ENCODE measurements at regions not wholly inside any gene's neighbourhood (a gene's known extent, or its start where the extent isn't known, plus 50 kb on each side); places are given as distances from the start of the nearest gene placed in this dataset.

DNA sequence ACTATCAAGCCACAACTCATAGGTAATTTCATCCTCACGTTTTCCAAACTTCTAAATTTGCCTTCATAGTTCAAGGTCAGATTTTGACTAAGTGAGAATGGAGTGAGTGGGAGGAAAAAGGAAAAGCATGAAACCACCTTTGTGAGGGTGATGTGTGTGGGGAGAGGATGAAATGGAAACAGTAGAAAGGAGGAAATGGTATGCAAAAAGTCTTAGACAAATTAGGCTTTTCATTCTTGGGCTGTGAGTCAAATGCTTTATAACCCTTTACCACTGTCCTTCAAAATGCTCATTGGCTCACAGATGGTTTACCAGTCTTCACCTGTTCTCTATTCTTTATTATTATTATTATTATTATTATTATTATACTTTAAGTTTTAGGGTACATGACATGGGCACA is 127.2 kb downstream of the RAP2A start:
- no peak for DNase-seq (ENCODE audit: low read depth)

DNA sequence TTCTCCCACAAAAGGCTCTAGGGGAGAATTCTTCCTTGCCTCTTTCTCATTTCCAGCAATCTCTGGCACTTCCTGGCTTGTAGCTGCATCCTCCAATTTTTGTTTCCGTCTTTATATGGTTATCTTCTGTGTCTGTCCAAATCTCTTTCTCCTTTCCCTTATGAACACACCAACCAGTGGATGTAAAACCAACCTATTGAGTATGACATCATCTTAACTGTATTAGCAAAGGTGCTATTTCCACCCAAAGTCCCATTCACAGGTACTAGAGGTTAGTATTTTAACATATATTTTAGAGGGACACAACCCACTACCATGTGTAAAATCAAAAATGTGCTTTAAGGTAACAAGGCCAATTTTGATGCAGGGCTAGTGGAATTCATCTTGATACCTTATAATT is 129.0 kb downstream of the RAP2A start:
- no peak for DNase-seq (ENCODE audit: low read depth)

DNA sequence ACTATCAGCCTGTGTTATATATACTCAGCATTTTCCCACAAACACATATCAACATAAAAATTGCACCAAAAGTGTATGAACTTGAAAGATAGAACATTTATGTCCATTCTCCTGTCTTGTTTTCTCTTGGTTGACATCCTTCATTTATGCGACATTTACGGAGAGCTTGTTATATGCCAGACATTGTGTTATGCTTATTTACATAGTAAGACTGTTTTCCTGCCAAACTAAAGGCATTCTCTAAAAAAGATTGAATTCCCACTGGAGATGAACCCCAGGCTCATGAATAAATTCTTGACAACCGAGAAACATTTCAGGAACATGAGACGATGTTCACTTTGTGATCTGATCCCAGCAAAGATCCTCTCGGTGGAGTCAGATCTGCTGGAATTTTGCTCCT is 131.0 kb downstream of the RAP2A start:
- DNase-seq (ENCODE audit: low read depth) = no peak

DNA sequence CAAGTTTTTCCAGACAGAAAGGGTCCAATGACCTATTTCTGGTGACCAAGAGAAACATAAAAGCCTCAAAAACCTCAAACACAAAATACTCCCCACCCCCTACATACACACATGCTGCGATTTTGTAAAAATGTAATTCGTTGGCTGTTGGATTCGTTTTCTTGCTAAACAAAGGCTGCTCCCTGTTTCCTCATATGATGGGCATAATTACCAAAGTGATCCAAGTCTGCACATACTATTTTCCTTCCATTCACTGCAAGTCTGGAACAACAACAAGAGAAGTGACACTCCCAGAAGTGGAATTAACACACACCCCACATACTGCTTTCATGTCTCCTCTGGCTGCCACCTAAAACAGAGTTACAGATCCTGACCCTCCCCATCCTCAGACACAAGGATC is 131.9 kb downstream of the RAP2A start:
- no peak for DNase-seq (ENCODE audit: low read depth)

GRCh38 chr13:97566907-97567306 is 132.9 kb downstream of the RAP2A start:
- no peak for DNase-seq (ENCODE audit: low read depth)

- DNase-seq (ENCODE audit: low read depth) = peak; percentile 78
These were observed 133.7 kb downstream of the RAP2A start for GRCh38 chr13:97567510-97568243.

DNA sequence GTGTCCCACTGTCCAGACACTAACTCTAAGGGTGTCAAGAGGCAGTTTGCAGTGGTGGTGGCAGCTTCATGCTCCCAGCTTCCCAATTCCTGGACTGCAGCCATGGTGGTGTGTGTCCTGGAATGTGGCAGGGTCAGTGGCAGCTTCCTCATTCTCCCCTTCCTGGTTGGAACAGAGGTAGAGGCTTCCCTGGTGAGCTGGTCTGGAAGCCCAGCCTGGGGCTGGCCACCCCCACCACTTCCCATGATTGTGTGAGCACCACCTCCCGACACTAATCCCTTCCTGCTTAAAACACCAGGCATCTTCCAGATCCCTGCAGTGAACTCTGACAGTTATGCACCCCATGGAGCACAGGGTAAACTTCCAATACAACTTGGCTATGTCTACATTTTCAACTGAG is 134.9 kb downstream of the RAP2A start:
- no peak for DNase-seq (ENCODE audit: low read depth)

GRCh38 chr13:97569841-97570240 is 135.9 kb downstream of the RAP2A start:
- DNase-seq (ENCODE audit: low read depth) = no peak

GRCh38 chr13:97570442-97570841 is 136.5 kb downstream of the RAP2A start:
- no peak for DNase-seq (ENCODE audit: low read depth)

- DNase-seq (ENCODE audit: low read depth) = no peak
These were observed 139.0 kb downstream of the RAP2A start for GRCh38 chr13:97573011-97573410.

DNA sequence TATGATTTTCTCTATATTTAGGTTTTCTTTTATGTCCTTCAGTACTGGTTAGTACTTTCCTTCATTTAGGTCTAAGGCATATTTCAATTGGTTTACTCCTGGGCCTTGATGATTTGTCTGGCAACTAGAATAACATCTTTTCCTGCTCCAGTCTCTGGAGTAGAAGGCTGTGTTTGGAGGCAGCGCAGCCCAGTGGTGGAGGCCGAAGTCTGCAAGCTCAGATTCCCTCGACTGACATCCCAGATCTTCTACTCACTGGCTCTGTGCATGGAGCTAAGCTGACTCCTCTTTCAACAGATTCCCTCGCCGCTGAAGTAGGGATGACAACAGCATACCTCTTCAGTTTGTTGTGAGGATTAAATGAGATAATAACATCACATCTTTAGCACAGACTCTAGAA is 141.0 kb downstream of the RAP2A start:
- peak; percentile 6 for DNase-seq (ENCODE audit: low read depth)

DNA sequence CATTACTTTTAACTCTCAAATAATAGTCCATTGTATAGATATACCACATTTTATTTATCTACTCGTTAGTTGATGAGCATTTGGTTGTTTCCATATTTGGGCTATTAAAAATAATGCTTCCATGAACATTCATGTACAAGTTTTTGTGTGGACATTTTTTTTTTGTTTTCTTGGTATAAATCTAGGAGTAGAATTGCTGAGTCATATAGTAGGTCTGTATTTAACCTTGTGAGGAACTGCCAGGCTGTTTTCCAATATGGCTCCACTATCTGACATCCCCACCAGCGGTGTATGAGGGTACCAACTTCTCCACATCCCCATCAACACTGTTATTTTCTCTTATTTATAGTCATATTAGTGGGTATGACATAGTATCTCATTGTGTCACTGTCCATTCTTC is 143.1 kb downstream of the RAP2A start:
- DNase-seq (ENCODE audit: low read depth) = no peak

DNA sequence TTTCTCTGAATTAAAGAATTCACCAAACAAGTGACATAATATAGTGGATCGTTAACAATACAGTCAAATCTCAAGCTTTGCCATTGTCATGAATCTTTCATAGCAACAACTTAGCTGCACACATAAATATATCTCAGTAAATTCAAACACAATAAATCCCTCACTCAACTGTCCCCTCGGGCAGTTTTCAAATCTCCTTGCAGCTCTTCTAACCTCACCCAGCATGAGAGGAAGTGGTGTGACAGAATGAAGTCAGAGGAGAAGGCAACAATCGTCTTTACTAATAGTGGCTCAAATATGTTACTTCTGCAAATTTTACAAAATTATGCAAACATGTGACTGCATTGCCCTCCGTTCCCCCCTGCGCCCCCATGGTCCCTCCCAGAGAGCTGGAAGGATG is 148.2 kb downstream of the RAP2A start:
- no peak for DNase-seq (ENCODE audit: low read depth)

DNA sequence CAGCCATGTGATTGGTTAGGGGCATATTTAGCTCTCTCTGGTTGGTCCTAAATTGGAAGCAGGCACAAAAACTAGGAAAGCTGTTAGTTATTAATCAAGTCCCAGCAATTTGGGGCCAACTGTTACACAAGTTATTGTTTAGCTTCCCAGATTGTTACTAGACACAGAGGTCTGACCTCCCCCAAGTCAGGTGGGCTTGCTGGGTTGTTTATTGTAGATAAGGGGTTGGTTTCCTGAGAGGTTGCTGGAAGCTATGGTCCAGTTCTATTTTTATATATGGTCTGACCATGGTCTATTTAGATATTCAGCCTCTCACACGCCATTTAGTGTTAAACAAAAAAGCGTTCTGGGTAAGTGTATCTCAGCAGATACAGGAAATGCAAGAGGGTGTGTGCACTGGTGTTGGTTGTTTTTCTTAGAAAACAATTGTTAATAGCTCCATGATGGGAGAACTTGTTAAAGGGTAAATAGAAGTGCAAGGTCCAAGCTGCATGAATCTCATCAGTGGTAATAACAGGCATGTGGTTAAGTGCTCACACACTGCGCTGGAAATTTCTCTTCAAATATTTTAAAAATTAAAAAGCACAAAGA is 150.0 kb downstream of the RAP2A start:
- peak; percentile 9 for DNase-seq (ENCODE audit: low read depth)

DNA sequence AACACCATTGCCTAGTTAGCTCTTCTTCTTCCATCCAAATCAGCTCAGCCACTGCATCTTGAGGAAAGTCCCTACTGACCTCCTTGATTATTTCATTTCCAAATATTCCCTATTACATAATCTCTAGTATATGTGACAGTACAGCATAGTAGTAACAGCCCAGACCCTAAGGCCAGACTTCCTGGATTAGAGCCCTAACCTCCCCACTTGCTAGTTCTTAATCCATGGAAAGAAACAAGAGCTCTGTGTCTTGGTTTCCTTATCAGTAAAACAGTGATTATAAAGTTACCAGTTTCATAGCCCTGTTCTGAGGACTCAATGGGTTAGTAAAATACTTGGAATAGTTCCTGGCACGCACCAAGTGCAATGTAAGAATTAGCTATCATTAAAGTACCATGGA is 153.0 kb downstream of the RAP2A start:
- DNase-seq (ENCODE audit: low read depth) = no peak

GRCh38 chr13:97588993-97589392 is 155.0 kb downstream of the RAP2A start:
- no peak for DNase-seq (ENCODE audit: low read depth)

GRCh38 chr13:97600458-97601075 is 166.6 kb downstream of the RAP2A start:
- DNase-seq (ENCODE audit: low read depth) = peak; percentile 16

DNA sequence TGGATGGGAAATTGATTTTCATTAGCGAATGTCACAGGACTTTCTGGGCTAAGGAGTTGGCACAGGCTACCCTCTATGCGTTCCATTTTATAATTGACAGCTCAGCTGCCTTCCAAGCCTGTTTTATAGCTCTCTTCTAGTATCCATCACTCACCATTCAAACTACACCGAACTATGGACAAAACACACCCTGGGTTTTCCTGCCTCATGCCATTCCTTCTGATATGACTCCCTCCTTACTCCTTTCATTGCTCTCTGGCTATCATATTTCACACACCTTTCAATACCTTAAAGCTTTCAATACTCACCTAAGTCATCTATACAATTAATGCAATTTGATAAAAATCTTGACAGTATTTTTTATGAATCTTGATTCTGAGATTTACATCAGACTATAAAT is 181.3 kb downstream of the RAP2A start:
- no peak for DNase-seq (ENCODE audit: low read depth)

DNA sequence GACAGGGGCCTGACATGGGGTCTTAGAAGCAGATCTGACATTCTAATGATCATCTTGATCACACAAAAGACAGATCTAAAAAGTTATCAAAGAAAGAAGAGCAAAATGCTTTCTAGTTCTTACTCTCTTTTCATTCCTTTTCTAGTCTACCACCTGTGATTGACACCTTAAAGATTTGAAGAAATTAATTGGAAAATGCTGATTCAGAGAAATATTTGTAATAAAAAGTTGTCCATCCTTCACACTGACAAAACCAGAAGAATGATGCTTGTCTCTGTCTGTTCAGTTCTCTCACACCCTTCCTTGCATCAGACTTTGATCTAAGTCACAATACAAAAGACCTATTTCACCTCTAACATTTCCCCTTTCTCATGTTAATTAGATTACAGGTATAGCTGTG is 182.4 kb downstream of the RAP2A start:
- no peak for DNase-seq (ENCODE audit: low read depth)

DNA sequence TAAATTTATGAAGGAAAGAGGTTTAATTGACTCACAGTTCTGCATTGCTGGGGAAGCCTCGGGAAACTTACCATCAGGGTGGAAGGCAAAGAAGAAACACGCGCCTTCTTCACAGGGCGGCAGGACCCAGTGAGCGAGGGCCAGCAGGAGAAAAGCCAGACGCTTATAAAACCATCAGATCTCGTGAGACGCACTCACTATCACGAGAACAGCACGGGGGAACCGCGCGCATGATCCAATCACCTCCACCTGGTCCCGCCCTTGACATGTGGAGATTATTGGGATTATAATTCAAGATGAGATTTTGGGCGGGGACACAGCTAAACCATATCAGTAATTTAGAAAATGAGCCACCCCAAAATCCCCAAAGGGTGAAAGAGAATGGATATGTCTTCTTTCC is 187.1 kb downstream of the RAP2A start:
- no peak for DNase-seq (ENCODE audit: low read depth)

DNA sequence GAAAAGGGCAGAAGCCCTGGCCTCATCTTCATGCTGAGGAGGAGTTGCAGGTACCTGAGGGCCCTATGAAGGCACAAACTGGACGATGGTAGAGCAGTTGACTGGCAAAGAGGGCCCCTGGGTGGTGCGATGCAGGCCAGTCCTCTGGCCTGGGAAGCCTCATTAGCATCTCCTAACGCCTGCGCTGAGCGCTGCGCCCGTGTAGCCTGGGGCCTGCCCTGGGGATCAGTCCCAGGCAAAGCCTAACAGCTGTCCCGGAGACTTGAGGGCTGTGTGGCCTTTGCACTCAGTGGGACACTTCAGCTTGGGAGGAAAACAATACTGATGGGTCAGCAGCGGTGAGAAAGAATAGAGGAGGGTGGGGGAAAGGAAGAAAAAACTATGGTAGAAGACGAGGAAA is 187.7 kb downstream of the RAP2A start:
- no peak for DNase-seq (ENCODE audit: low read depth)

DNA sequence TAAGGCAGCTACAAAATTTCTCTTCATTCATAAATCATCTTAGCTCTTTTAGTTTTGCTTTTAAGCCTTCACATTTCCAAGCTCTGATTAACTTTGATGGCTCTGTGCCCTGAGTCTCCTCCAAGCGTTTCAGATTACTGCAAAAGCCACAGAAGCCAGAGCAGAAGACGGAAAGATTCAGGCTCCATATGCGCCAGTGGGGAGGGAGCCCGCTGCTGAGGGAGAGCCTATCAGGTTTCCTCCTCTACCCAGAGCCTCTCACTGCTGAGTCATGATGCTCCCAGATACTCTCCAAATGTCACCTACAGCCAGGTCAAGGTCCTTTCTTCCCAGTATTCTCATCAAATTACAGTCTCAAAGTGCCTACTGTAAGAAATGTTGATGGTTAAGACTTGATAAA is 193.6 kb downstream of the RAP2A start:
- peak; percentile 27 for DNase-seq (ENCODE audit: low read depth)

GRCh38 chr13:97629601-97630272 is 195.8 kb downstream of the RAP2A start:
- no peak for DNase-seq (ENCODE audit: low read depth)

Data from renal cortical epithelial cell (primary cell).